ENCODE measurements at regions not wholly inside any gene's neighbourhood (a gene's known extent, or its start where the extent isn't known, plus 50 kb on each side); places are given as distances from the start of the nearest gene placed in this dataset.

- H3K27me3 Mint-ChIP-seq (ENCODE audit: low read depth): peaks cover 17% of the 10 kb centered on the region
Observed at GRCh38 chr5:1673042-1673677, 126.5 kb downstream of the MRPL36 start.

GRCh38 chr5:1672396-1672795, 127.2 kb downstream of the MRPL36 start:
- ChIA-PET CTCF (interaction anchor here (0.6 to 3.0 kb wide), 10 partner anchors 11 to 91 kb away, joined by 3 to 12 read pairs (median 4); no protein-coding TSS in a partner anchor), POLR2A (no interaction called here)
- peaks cover 8% of the 10 kb centered on the region; the same call in 1 of the 2 replicates for H3K9me3 Mint-ChIP-seq
- ATAC-seq (peak; percentile 63), DNase-seq (ENCODE audit: low spot score) (peak; percentile 36)
- peaks cover 21% of the 10 kb centered on the region for H3K4me1 Mint-ChIP-seq
- no peaks in the 10 kb centered on the region for H3K36me3 Mint-ChIP-seq
- H3K4me3 Mint-ChIP-seq: no peak overlapping the region
- H3K27me3 Mint-ChIP-seq (ENCODE audit: low read depth): peaks cover 23% of the 10 kb centered on the region
- no peak for TF ChIP-seq JAZF1 (CRISPR knock-in tag; IDR thresholded peaks at IDR 0.05)
- no peak for TF ChIP-seq NR3C1 (CRISPR knock-in tag; conservative IDR thresholded peaks at IDR 0.05; ENCODE audit: low read depth)
- no peak for TF ChIP-seq ZNF396 (CRISPR knock-in tag; IDR thresholded peaks at IDR 0.05; ENCODE audit: borderline replicate concordance)
- TF ChIP-seq ZNF317 (CRISPR knock-in tag; IDR thresholded peaks at IDR 0.05; ENCODE audit: borderline replicate concordance, low read depth): no peak
- no peak for TF ChIP-seq NFYB (CRISPR knock-in tag; conservative IDR thresholded peaks at IDR 0.05; ENCODE audit: low read depth)
- TF ChIP-seq ELF4 (CRISPR knock-in tag; IDR thresholded peaks at IDR 0.05; ENCODE audit: low read depth): no peak
- TF ChIP-seq IRF1 (CRISPR knock-in tag; IDR thresholded peaks at IDR 0.05): no peak
- TF ChIP-seq AR (CRISPR knock-in tag; IDR thresholded peaks at IDR 0.05): no peak
- TF ChIP-seq E2F5 (CRISPR knock-in tag; IDR thresholded peaks at IDR 0.05): no peak
- no peak for TF ChIP-seq ERG (CRISPR knock-in tag; IDR thresholded peaks at IDR 0.05)
- no peak for TF ChIP-seq NR2C2 (CRISPR knock-in tag; IDR thresholded peaks at IDR 0.05)
- TF ChIP-seq ZNF416 (CRISPR knock-in tag; IDR thresholded peaks at IDR 0.05): no peak
- no peak for TF ChIP-seq USF1 (CRISPR knock-in tag; IDR thresholded peaks at IDR 0.05)
- TF ChIP-seq GRHL2 (CRISPR knock-in tag; IDR thresholded peaks at IDR 0.05; ENCODE audit: insufficient replicate concordance, severe bottlenecking): no peak
- no peak for TF ChIP-seq NR1H2 (CRISPR knock-in tag; IDR thresholded peaks at IDR 0.05)
- TF ChIP-seq MXD4 (CRISPR knock-in tag; IDR thresholded peaks at IDR 0.05; ENCODE audit: borderline replicate concordance): no peak
- no peak for TF ChIP-seq GABPB1 (CRISPR knock-in tag; IDR thresholded peaks at IDR 0.05)
- no peak overlapping the region for H3K27ac Mint-ChIP-seq

More at GRCh38 chr5:1673042-1673677, 126.5 kb downstream of the MRPL36 start:
- Mint-ChIP-seq H3K4me1 (peaks cover 19% of the 10 kb centered on the region), H3K4me3 (no peak overlapping the region), H3K36me3 (no peaks in the 10 kb centered on the region), H3K9me3 (peaks cover 12% of the 10 kb centered on the region), H3K27ac (no peak overlapping the region)
- DNase-seq (ENCODE audit: low spot score): no peak
- TF ChIP-seq EMX1 (CRISPR knock-in tag; IDR thresholded peaks at IDR 0.05): no peak
- TF ChIP-seq ERG (CRISPR knock-in tag; IDR thresholded peaks at IDR 0.05): no peak
- no peak for TF ChIP-seq ZNF671 (CRISPR knock-in tag; IDR thresholded peaks at IDR 0.05)
- no peak for TF ChIP-seq TEAD1 (CRISPR knock-in tag; IDR thresholded peaks at IDR 0.05)
- TF ChIP-seq IRF1 (CRISPR knock-in tag; IDR thresholded peaks at IDR 0.05): no peak
- no peak for TF ChIP-seq ZNF263 (CRISPR knock-in tag; IDR thresholded peaks at IDR 0.05; ENCODE audit: low read depth)
- no peak for TF ChIP-seq SMAD4 (CRISPR knock-in tag; IDR thresholded peaks at IDR 0.05)
- CTCF ChIA-PET: interaction anchor here (0.9 to 3.0 kb wide), 9 partner anchors 11 to 90 kb away, joined by 3 to 12 read pairs (median 4); no protein-coding TSS in a partner anchor
- POLR2A ChIA-PET: interaction anchor here (0.7 kb wide), 1 partner anchor 132 kb away, joined by 4 read pairs; no protein-coding TSS in a partner anchor
- ATAC-seq: 0 out of 2 replicates have a peak, but pooled peaks have one; percentile 23

Data from WTC11 (cell line).